Dedifferentiated amniotic fluid mesenchymal stem cell (primary cell): ENCODE measurements at regions not wholly inside any gene's neighbourhood (a gene's known extent, or its start where the extent isn't known, plus 50 kb on each side); places are given as distances from the start of the nearest gene placed in this dataset.
"Not testable (repeated sequence)": the region's sequence is repeated elsewhere in the genome, so short reads cannot be mapped to it uniquely, and the experiment has no call there.

Source experiments
- DNase-seq: peaks from one replicate; pipeline ENCODE4 v3.0.0-alpha.2; 2016; ENCODE audit errors: extremely low spot score

DNA sequence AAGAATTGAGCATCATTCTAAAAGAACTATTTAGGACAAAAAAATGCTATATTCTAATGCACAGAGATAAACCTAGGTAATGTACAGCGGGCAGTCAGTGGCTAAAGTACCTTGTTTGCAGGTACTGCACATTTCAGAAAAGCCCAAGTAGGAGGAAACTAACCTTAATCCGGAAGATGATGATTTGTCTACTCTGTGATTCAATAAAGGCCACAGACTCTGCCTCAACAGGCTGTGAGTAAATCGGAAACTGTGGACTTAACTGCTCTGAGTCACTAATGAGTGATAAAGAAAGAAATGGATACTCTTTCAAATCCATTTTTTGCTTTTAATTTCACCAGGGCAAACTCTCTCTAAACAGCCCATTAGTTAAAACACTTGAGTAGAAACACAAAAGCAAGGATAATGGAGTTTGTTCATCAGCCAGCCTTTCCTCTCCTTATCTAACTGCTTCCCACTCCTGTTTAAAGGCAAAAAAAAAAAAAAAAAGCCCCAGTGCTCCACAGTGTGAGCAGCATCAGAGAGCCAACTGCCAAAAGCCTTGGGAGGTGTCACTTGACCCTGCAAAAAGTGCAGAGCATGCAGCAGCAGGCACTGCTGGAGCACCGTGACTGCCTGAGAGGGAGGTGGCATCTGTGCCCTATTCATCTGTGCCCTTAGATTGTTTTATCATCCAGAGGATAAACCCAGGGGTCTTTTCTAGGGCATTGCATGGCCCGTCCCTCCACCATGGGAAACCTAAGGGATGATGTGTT lies 187.7 kb downstream of the SATB1 start:
- peak; percentile 43 for DNase-seq

DNA sequence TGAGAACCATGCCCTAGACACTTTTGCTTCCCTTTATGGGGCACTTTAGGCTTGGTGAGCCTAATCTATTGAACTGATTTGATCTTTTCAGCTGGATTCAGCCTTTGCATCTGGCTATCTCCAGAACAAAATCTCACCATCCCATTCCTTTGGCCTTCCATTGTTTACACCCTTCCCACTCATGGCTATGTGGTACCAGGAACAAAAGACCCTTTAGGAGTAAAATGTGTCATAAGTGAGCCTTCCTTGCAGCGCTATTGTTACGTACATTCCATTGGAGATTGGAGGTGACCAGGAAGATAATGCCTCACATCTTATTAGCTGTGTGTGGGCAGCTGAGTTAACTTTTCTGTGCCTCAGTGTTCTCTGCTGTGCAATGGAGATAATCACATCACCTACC lies 188.4 kb downstream of the SATB1 start:
- DNase-seq: no peak

- DNase-seq: no peak
Measured at GRCh38 chr3:18234717-18235335, 190.3 kb downstream of the SATB1 start.

- no peak for DNase-seq
Measured at GRCh38 chr3:18233987-18234716, 191.0 kb downstream of the SATB1 start.

GRCh38 chr3:18232317-18232716 lies 192.8 kb downstream of the SATB1 start:
- no peak for DNase-seq

DNA sequence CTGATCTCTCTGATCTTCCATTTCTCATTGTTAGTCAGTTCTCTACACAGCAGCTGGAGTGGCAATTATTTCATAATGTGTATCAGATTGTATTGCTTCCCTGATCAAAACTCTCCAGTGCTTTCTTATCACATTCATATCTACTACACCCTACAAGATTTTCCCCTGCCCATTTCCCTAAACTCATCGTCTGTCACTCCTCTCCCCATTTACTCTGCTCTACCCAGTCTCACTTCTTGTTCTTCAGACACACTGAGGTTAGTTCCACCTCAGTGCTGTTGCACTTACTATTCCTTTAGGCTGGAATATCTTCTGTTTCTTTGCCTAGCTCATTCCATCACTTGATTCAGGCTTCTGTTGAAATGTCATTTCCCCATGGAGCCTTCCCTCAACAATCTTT lies 197.1 kb downstream of the SATB1 start:
- DNase-seq: no peak

DNA sequence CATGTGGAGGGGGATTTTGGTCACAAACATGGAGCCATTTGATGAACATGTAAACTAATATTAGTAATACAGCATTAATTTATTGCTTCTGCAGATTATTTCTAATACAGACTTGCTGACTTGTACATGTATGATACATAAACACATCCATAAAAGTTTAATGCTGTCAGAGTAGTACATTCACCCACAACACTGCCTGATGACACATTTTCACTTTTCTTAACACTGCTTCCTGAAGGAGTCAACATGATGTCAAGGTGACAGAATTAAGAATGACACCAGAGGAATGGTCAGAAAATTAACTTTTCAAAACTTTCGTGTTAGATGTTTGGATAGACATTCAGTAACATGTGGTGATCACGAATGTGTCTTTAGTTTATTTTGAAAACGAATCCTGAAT lies 199.4 kb downstream of the SATB1 start:
- DNase-seq: no peak

DNA sequence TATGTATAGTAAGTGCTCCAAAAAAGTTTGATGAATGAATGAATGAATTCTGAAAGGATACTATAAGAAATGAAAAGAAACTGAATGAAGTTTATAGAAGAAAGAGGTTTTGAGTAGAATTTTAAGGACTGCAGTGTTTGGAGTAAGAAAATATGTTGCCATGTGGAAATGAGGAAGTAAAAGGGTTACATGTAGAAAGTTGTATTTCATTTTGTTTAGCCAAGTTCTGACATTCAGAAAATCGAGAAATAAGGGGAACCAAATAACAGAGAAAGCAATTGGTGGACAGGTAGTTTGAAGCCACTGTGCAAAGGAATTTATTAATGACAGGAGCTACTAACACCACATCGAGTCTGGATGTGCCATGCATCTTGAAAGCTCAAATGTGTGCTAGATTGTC lies 200.7 kb downstream of the SATB1 start:
- no peak for DNase-seq

GRCh38 chr3:18223974-18224373 lies 201.2 kb downstream of the SATB1 start:
- DNase-seq: no peak

- no peak for DNase-seq
Measured at GRCh38 chr3:18223571-18223970, 201.6 kb downstream of the SATB1 start.

- DNase-seq: no peak
Measured at GRCh38 chr3:18222686-18223085, 202.5 kb downstream of the SATB1 start.

DNA sequence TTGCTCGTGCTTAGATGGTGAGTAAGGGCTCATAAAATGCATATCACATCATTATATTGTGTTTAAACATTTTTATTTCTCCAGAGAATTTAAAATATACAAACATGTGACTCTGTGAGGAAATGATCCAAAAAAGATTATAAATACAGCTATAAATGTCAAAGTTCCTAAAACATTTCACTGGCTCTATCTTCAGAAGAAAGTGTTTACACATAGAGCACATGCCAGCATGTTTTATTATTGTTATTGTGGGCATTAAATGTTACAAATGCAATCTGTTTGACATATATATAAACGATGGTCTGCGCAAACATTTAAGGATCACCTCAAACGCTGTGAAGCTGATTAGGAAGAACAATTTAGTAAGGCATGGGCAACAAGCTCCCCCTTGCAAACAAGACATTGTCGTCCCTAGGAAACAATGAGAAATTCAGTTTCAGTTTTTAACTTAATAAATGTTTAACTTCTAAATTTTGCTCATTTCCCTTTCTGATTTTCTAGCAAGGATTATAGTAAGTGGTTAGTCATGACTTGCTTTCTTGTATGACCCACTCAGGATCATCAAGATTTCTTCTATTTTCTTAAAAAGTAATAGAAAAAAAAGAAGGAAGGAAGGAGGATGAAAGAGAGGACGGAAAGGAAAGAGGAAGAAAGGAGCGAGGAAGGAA lies 207.5 kb downstream of the SATB1 start:
- DNase-seq: no peak

DNA sequence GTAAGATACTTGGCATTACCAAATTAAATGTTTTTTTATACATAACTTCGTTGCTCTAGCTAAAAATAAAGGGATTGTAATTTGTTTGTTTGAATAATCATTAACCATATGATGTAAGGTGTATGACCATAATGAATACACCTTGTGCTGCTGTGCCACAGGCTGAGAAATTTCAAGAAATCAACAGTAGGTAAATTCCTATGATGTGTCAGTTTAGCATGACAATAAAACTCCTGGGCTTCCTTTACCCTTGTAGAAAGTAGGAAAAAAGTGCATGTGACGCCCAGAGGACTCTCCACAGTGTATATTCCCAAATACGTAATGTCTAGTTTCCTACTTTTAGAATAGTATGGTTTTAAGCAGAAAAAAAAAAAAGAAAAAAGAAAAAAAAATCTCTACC lies 208.1 kb downstream of the SATB1 start:
- no peak for DNase-seq

GRCh38 chr3:18215639-18216038 lies 209.5 kb downstream of the SATB1 start:
- no peak for DNase-seq

DNA sequence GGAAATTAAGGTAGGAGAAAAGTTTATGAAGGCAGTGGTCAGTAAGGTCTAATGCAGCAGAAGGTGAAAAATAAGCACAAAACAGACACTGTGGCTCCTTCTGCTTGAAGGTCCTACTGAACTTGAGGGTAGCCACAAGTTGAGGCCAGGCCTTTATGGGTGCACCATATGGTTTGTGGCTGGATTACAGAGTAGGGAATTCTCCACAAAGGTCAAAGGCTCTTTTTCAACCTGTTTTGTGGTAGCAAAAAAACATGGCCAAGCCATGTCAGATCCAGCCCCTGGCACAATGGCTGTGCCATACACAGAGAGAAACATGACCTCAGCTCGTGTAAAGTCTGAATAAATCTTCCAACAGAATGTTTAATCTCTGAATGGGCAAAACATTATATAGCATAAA lies 214.0 kb downstream of the SATB1 start:
- DNase-seq: no peak

DNA sequence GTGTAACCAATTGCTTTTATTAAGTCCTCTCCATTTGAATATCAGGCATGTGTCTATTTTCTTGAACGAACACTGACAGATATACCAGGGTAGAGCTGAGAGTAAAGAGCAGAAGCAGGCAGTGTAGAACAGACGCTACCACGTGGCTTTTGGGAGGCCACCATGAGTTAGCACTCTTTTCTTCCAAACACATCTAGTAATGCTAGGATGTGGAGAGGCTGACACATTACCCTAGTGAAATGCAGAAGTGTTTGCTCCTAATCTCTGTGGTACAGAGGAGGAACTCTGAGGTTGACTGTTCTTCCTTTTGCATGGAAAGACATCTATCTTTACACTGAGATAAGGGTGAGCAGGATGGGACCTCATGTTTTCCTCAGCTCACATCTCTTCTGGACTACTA lies 216.3 kb downstream of the SATB1 start:
- no peak for DNase-seq

DNA sequence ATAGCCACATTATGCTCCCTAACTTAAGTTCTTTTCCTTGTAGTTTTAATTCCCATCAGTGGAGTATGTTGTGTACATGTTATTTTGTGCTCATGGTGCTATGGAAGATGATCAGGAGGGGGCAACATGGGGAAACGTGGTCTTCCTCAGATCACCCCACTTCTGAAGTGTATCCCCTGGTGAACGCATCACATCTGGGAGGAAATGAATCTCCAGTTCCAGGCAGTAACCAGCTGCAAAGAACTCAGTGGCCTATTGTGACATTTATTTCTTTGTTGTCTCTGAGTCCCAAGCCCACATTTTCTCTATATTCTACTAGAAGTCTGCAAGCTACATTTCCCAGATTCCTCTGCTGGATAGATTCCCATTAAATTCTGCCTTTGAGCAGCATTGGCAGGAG lies 217.0 kb downstream of the SATB1 start:
- no peak for DNase-seq

DNA sequence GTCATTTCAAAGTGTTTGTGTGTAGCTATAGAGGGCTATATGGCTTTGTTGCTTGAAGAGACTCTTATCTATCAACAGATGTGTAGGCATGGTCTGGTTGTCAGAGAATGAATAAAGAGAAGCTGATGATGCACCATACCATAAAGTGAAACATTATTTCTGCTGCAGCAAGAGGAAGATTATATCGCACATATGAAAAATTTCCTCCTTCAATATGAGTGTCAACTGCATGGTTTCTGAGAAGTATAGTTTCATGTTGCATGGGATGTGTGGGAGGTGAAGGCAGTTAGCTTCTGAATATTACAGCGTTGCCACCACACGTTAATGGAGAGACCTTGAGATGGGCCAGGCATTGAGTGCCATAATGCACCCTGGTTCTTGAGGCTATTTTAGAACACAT lies 217.9 kb downstream of the SATB1 start:
- no peak for DNase-seq

DNA sequence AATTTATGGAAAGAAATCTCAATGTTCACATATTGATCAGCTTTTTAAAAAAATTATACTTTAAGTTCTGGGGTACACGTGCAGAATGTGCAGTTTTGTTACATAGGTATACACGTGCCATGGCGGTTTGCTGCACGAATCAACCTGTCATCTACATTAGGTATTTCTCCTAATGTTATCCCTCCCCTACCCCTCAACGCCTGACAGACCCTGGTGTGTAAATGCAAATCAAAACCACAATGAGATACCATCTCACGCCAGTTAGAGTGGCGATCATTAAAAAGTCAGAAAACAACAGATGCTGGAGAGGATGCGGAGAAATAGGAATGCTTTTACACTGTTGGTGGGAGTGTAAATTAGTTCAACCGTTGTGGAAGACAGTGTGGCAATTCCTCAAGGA lies 219.4 kb downstream of the SATB1 start:
- not testable (repeated sequence) for DNase-seq

- no peak for DNase-seq
Measured at GRCh38 chr3:18201315-18201714, 223.8 kb downstream of the SATB1 start.

GRCh38 chr3:18199757-18200156 lies 225.4 kb downstream of the SATB1 start:
- DNase-seq: no peak

DNA sequence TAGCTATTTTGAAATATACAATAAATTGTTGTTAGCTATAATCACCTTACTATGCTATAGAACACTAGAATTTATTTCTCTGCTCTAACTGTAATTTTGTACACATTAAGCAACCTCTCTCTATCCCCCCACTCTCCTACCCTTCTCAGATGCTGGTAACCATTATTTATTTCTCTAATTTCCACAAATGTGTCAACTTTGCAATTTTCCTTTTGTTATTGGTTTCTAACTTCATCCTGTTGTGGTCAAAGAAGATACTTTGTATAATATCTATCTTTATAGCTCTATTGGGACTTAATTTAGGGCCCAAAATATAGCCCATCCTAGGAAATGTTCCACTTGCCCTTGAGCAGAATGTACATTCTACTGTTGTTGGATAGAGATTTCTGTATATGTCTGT lies 229.3 kb downstream of the SATB1 start:
- DNase-seq: no peak

DNA sequence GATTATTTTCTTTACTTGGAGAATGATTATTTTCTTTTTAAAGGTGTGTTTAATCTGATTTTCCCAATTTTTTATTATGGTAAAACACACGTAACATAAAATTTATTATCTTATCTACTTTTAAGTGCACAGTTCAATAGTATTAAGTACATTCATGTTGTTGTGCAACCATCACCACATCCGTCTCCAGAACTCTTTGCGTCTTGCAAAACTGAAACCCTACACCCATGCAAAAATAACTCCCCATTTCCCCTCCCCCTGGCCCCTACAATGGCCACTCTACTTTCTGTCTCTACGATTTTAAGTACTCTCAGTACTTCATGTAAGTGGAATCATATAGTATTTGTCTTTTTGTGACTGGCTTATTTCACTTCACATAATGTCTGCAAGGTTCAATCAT lies 230.7 kb downstream of the SATB1 start:
- no peak for DNase-seq
